Middle frontal gyrus (tissue), 1 donor: ENCODE measurements at regions not wholly inside any gene's neighbourhood (a gene's known extent, or its start where the extent isn't known, plus 50 kb on each side); places are given as distances from the start of the nearest gene placed in this dataset.

ENCODE experiments used
- DNase-seq: peaks from one replicate; pipeline ENCODE4 v3.0.0-alpha.2; 2015; ENCODE audit warnings: low spot score; ENCODE audit errors: extremely low spot score

DNA sequence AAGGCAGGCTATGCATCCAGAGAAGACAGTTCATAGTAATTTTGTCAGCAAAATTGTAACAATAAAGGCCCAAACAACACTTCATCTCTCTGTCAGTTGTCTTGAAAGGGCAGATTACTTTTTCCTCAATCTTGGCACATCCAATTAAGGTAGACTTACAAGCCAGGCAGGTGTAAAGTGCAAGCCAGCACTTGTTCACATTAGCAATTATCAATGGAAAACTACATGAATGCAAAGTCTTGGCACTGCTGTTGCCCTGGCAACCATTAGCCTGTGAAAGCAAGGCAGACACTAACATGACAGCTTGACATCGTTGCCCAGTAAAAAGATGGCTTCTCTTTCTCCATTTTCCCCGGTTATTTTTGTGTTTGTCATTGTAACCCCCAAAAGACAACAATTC is 677.2 kb upstream of the TENM4 start:
- DNase-seq, result no peak

DNA sequence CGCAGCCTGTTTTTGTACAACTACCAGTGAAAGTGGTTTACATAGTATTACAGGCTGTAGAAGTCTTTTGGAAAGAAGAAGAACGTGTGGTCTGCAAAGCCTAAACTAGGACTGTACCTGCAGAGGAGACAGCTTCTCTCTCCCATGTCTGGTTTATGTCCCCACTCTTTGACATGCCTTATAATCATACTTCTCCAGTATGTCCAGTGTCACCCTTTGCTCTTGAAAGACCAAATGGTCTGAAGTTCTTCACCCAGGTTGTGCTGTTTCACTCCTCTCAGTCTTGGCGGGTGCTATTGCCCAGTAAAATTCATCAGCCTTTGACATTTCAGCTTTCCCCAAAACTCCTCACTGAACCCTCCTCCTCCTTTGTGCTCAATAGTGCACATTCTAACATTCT is 676.0 kb upstream of the TENM4 start:
- DNase-seq, result no peak

DNA sequence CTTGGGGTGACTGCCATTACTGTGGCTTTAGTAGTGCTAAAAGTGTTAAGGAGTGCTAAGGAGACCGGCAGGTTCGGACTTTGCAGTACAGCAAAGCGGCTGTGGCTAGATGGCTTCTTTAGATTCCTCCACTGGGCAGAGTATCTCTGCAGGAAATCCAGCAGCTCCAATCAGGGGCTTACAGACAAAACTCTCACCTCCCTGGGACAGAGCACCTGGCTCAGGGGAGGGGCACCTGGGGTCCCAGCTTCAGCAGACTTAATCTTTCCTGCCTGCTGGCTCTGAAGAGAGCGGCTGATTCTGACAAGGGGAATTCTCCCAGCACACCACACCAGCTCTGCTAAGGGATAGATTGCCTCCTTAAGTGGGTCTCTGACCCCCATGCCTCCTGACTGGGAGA is 668.8 kb upstream of the TENM4 start:
- no peak for DNase-seq

DNA sequence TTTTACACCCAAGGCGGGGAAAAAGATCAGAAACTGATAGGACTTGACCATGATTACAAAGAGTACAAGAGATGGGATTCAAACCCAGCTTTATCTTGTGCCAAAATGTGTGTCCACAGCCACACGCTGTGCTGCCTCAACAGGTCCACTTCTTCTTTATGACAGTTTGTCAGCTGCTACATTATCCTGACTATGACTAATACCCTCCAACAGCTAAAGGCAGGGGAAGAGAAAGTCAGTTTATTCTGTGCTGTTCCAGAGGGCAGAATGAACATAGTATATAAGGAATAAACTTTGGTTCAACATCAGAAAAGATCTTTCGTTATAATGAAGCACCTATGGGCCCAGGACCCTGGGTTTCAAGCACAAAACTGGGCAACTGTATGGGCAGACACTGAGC is 668.2 kb upstream of the TENM4 start:
- DNase-seq, result no peak

DNA sequence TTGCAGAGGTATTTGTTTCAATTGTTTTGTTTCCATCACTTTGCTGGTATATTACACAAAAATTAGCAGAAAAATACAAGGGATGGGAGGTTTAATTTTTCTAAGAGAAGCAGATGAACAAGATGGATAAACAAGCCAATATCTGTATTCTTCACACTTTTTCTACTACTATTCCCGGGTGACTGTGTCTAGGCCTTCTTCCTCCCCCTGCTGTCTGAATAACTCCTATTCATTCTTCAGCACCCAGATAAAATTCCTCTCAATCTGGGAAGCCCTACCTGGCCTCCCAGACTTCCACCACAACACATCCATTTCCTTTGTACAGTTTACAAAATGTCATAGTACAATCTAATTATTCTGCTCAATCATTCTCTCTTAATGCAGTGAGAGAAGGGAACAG is 666.6 kb upstream of the TENM4 start:
- DNase-seq, result no peak

DNA sequence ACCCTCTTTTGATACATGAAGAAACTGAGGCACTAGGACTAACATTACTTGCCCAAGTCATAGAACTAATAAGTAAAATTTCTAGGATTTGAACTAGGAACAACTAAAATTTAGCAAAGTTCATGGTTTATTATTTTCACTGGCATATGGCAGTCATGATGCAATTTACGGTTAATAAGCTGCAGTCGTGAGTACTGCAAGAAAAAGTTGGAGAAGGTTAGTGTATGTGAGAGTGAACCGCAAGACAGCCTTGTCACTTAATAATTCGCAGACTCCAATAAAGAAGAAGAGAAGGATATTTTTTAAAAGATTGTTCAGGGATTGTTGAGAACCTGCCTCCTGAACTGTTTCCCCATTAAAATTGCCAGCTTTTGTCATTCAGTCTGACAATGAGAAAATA is 663.4 kb upstream of the TENM4 start:
- DNase-seq, result no peak

DNA sequence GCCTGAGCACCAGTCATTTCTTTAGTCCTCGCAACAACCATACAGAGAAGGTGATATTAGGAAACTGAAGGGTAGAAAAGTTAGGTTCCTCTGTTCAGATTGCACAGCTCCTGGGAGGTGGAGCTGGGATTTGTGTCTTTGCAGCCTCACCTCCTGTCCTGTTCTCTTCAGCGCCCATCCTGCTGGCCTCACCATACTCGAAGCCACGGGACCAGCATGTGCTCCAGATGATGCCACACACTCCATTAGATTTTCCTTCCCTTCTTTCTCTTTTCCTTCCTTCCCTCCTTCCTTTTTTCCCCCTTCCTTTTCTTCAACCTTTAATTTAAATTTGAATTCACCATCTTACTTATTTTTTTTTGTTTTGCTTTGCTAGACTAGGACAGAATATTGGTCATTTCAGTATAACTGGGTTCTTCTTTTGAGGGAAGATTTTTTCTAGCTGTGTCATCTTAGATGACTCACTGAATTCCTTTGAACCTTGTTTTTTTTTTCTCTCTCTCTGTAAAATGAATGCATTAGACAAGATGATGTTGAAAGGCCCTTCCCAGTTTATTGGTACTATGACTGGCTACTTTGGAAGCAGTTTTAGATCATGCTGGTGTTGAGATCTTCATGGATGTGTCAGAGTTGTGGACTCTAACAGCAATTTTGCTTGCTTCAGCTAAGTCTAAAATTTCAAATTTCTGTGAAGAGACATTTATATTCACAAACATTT is 662.5 kb upstream of the TENM4 start:
- DNase-seq, result no peak

DNA sequence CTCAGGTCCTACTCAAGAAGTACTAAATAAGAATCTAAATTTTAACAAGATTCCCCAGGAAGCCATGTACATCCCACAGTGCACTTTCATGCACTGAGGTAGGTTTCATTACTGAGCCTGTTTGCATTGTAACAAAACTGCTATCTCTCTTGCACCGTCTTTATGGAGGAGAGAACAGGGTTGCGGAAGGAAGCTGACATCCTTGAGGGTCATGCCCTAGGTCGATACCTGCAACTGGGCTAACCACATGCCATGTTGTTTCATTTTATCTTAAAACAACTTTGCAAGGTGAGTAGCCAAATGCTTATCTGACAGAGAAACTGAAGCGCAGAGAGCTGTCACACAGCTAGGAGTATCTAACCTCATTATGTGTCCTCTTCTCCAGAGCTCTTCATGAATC is 656.3 kb upstream of the TENM4 start:
- DNase-seq, result no peak

DNA sequence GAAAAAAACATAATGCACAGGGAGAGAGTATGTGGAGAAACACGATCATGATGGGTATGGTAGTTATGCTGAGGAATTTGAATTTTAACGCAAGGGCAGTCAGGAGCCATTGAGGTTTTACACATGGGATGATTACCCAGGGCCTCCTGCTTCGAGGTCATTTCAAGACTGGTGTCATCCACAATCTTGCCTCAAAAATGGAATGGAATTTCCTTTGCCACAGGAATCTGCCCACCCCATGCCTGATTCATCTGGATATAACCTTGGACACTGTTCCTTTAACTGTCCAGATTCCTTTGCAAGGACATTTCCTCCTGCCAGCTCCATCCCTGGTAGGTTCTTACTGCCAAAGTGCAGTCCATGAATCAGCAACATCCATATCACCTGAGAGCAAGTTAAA is 655.9 kb upstream of the TENM4 start:
- no peak for DNase-seq

DNA sequence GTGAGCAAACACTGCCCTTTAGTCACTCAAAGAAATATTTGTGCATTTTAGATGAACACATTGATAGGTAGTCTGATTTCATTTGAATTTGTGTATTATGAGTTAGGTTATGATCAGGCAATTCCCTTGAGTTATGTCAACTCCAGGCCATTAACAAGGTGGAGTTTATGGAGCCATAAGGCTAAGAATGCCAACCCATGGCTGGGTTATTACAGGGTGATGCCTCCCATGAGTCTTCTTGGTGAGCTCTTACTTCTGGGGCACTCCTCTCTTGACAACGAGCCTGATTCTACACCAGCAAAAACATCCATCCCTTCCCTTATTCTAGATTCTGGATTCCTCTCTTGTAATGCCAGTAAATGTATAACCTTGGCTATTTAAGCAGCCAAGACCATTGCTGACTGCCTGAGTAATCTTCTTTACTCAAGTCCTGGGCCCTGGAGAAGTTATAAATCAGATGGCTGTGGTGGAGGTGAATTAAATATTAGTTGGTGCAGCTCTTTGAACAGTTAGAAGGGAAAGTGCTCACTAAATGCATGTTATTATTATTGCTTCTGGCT is 645.7 kb upstream of the TENM4 start:
- DNase-seq, result no peak

DNA sequence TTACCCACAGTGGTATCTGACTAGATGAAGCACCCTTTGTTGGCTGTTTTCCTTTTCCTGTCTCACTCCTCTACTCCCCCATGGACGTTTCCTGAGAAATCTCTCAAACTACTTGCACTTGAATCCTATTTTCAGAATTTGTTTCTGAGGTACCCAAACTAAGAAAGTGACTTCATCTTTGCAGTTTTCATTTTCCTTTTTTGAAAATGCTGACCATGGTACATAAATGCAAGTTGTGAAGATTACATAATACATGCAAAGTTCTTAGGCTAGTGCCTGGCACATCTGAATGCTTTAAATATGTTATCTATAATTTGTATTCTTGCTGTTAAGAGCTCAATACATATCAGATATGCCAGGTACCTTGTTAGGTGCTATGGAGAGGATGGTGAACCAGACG is 644.7 kb upstream of the TENM4 start:
- no peak for DNase-seq

DNA sequence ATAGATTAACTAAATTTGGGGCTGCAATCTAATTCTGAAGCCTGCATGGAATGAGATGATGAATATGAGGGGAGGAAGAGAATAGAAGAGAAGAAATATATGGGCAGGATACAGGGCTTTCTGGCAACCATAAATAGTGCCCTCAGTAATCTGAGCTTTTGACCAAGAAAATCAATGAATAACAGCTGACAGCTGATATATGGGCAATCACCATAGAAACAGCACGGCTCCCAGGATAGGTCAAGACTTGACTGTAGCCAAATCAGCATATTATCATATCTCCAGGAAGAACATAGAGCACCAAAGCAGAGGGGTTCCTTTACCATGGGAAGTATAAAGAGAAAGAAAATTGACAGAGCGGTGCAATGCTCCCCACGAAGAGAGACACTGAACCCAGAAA is 643.8 kb upstream of the TENM4 start:
- DNase-seq, result no peak

DNA sequence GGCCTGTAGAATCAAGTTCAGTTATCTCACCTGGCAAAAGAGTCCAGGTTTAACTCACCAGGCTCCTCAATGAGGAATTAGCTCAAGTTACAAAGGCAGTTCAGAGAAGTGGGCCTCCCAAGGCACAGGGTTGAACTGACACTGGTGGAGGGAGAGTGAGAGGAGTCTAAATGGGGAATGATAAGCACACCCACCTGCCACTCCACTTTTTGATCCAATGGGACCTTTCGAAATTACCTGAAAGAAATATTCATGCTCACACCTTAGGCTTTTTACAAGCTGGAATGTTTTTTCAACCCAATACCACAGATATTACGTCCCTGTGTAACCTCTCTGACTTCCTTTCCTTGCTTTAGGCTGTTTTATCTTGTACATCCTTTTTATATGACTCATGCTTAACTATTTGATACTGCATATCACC is 642.7 kb upstream of the TENM4 start:
- no peak for DNase-seq

DNA sequence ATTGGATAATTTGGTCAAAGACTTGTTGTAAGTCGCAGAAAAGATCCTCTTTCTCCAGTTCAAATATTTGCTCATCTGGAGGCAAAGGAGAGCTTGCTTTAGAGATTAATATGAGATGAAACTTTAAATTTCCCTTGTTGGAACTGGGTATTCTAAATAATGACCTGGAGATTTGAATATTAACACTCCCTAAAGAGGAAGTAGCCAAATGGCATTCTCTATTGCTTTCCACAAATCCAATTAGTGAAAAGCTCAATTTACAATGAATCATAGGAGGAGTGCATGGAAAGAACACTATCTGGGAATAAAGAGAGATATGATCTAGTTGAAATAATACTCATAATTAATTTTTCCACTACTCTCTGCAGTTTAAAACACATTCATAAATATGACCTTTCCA is 641.6 kb upstream of the TENM4 start:
- no peak for DNase-seq

DNA sequence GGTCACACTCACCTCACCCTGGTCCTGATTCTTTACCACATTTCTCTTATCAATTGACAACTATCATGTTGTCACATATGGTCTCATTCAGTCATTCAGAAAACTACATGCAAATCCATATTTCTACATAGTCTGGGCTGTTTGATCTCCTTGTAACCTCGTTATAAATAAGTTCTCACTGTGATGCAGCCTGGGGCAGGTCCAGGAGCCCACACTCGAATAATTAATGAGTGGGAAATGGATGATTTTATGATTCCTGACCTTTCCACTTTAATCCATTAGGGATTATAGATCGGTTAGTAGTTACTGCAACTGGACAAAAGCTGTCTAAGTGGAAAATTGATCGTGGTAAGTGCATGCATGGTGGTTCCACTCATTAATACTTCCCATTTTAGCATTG is 636.3 kb upstream of the TENM4 start:
- DNase-seq, result no peak

DNA sequence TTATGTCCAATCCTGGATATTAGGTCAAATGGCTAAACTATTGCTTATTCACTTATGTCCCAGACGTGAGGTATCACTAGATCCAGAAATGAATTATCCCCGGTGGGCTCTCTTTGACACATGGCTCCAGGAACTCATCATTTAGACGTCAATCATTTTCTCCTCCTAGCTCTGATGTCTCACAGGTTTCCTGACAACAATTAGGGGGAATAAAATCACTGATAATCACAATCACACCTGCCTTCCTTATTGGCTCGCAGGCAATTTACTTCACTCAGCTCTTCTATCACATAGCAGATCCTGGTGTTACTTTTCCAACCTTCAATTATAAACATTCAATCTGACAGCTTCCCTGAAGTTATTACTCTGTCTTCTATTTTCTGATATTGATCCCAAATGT is 634.0 kb upstream of the TENM4 start:
- no peak for DNase-seq

DNA sequence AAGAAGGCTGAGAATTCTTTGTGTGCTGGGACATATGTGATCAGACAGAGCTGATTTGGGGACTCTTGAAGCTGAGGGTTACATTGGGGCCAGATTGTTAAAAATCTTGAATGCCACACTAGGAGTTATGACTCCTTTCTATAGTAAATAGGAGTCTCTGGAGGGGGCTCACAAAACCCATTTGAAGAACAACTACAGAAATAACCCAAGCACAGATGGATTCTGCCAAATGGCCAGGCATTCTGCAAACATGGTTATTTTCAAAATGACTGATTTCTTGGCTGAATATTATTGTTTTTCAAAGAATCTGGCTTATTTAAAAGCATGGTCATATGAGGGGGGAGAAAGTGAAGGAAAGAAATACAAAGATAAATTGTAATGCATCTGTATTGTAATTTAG is 625.5 kb upstream of the TENM4 start:
- DNase-seq, result no peak

DNA sequence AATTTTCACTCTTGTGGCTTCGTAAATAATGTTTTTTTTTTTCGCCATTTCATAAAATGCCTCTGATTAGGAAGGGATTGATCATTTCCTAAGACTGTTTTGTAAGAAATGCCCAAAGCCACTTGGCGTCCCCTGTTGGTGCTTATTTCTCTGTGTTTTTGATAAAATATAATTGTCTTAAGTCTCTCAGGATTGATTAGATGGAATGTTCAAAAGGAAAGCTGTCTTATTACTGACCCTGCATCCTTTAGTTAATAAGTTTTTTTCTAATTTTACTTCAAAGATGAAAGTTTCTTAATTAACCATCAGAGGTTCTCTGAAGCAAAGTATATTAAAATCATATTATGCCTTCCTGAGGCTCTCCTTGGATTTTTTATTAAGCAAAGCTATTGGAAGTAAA is 624.3 kb upstream of the TENM4 start:
- DNase-seq, result no peak

DNA sequence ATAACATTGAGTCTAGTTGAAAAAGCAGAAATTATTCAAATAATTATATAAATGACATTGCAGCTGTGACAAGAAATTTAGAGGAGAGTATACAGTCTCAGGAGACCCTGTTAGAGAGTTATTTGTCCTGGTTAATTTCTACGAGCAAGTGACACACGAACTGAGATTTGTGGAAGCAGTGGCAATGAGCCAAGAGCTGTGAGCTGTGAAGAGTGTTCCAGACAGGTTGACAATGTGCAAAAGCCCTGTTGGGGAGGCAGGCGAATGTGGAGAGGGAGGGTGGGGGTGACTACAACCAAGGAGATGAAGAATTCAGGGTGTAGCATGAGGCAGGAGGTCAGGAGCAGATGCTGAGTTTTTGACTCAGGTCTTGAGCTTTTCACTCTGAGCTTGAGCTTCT is 620.2 kb upstream of the TENM4 start:
- no peak for DNase-seq

DNA sequence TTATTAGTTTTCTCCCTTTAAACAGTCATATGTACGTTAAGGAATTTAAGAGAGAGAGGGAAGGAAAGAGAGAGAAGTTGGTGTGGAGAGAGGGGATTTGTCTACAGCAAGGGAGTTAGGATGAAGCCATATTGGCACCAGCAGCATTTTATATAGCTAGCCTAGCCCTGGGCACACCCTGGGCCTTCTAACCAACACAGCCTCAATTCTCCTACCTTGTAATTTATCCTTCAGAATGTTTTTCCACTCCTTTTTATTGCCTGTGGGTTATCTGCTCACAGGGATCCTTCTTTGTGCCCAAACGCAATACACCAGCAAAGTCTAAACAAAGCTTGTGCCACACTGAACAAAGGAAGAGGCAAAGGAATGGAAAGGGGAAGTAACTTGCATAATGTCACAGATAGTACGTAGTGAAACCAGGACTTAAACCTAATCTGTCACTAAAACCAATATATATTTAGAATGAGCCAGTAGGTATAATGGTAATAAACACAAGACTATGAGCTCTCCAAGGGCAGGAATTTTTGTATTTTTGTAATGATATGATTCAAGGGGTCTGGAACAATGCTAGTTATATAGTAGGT is 613.8 kb upstream of the TENM4 start:
- DNase-seq, result no peak

DNA sequence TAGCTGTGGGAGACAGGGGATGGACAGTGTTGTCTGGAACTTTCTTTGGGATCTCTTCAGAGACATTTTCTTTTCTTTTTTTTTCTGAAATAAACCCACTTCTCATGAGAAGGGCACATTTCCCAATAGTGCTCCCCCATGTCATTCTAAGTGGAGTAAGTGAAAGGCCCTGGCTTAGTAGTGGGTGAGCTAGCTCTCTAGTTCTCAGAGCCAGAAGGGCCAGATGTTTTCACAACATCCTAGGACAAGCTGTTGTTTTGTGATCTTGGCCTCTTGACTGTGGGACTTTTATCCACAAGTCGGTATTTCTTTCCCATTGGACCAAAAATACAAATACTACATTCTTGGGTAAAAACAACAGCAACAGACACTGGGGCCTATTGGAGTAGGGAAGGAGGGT is 607.7 kb upstream of the TENM4 start:
- no peak for DNase-seq

DNA sequence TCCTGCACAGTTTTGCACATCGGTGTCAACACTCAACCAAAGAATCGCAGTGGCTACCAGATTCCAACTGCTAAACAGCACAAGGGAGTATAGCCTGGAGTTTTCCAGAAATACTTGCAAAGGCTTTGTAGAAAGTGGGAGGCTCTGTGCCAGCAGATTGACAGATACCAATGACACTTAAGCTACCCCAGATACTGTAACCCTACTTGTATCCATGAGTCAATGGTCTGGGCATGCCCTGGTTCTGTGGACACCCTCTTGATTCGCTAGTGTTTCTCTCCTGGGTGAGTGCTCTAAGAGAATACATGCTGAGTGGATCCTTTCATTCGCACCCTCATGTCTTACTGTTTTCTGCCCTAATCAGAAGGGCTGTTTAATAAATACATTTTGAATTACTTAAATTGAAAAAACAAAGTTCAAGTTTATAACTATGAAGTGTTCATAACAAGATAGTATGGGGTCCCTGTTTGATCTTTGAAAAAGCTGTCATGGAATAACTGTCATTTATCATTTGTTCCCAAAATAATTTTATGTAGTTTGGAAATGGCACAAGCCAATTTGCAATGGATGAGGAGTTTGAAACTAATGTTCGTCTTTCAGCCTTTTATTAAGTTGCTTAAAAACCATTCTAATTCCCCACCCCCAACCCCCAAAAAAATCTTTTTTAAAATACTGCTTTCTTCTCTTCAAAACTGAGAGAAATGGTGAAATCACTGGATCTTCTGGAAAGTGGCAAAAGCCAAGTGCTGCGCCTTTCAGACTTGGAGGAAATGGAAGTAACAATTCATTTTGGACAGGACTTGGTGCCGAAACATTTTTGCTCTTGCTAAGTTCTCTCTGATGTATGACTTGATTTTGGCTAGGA is 600.5 kb upstream of the TENM4 start:
- DNase-seq, result no peak
